HG03354 (cell line): ENCODE measurements at regions not wholly inside any gene's neighbourhood (a gene's known extent, or its start where the extent isn't known, plus 50 kb on each side); places are given as distances from the start of the nearest gene placed in this dataset.
"Not testable (repeated sequence)": the region's sequence is repeated elsewhere in the genome, so short reads cannot be mapped to it uniquely, and the experiment has no call there.

Source experiments
- ATAC-seq: cut with Tn5 transposase; IDR thresholded peaks from one replicate; pipeline ENCODE4 v1.9.1; 2021; ENCODE audit warnings: mild to moderate bottlenecking; ENCODE audit not compliant: unreplicated experiment, poor library complexity, severe bottlenecking

DNA sequence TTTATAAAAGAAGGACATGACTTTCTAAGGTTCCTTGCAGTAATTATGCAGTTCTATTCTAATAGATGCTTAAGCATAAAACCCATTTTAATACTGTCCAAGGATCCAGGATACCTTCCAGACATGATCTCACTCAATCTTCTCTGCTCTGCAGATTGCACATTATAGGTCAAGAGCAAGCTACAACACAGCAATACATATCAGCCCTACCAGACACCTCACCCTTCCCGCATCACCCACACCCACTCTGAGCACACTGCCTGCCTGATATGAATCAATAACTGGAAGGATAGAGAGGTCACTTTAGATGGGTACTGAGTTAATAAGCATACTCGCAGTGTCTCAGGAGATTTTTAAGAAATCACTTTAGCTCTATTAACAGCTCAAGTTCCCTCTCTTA is 166.5 kb upstream of the NBPF9 start:
- not testable (repeated sequence) for ATAC-seq

DNA sequence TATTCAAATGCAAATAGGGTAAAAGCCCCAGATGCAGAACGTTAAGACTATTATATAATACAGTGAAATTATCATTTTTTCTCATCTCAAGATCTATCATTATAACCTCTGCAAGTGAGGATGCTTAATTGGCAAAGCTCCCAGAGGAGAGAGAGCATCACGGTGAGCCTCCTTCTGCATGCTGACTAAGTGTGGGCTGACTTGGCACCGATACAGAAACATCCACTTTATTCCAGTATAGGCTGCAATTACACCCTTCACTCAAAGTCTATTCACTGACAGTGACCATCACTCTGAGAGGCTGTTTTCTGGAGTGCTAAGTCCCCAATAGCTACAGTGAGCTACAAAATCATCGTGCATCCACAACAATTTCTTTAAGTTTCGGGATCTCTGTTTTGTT is 171.1 kb upstream of the NBPF9 start:
- ATAC-seq = not testable (repeated sequence)

DNA sequence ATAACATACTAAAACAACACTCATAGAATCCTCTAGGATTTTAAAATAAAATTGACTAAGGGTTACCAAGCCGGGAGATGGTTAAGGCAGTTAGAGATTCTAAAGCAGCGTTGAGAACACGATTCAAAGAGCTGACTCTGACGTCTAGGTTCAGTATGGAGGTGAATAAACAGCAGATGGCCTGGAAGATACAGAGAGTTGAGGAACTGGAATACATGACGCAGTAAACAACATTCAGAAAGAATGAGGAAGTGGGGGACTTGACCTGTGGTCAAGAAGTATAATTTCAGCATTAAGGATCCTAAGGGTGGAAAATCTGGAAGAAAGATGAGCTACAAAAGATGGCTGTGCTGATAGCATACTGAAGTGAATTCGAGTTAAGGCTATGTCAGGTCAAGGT is 172.5 kb upstream of the NBPF9 start:
- not testable (repeated sequence) for ATAC-seq

DNA sequence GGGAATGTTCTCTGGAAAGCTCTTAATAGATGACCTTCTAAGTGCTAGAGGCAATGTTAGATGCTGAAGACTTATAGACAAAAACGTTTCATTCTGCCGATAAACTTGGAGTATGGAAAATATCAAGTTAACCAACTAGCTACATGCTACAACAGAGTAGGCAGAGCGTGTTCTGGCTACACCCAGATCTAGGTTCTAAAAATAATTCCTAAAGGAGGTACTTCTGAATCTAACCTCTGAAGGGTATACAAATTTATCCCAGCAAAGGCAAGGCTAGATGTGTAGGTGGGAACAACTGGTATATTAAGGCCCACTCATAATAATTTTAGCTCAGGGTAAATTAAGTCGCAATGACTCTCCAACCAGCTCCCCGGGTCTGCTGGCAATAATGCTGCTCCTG is 173.1 kb upstream of the NBPF9 start:
- ATAC-seq = not testable (repeated sequence)

DNA sequence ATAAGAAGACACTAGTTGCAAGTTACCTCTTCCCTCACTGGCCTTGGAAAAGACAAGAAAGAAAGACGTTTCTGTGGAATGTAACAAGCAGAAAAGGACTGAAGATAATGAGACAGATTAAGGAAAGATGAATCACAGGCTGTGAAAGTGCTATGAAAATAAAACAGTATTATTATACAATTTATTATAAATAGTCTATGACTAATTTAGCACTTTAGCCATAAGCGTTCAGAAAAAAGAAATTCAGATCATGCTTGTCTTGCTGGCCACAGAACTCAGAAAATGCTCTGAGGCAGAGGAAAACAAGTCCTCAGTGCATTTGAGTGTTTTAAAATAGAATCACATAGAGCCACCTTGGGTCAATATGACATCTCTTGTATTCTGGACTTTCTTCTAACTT is 174.8 kb upstream of the NBPF9 start:
- not testable (repeated sequence) for ATAC-seq

DNA sequence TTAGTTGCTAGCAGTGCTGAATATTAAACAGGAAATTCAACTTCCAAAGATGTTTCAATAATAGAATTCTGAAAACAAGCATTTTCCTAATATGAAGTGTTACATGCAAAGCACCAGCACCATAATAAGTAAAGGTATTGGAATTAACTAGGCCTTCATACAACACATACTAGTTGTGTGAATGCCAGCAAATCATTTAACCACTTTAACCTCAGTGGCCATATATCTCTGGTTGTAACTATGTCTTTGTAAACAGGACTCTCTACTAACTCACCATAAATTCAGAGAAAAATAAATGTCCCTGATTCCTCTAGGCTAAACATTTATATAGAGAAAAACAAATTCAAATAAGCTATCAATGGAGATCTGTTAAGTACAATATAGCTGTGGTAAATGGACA is 175.7 kb upstream of the NBPF9 start:
- ATAC-seq = not testable (repeated sequence)

DNA sequence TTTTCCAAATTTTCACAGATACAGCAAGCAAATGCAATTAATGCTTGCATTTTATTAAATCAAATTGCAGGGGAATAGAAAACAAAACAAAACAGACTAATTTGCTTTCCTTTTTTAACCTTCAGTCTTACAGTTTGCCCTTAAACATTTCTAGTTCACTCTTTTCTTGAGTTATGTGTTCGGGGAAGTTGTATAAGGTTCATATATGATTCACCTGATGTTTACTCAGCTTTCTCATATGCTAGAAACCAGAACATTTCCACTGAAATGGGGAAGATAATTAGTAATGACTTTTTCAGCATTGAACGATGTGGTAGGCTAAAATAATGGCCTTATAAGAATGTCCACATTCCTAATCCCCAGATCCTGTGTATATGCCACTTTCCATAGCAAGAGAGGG is 176.2 kb upstream of the NBPF9 start:
- ATAC-seq = not testable (repeated sequence)

DNA sequence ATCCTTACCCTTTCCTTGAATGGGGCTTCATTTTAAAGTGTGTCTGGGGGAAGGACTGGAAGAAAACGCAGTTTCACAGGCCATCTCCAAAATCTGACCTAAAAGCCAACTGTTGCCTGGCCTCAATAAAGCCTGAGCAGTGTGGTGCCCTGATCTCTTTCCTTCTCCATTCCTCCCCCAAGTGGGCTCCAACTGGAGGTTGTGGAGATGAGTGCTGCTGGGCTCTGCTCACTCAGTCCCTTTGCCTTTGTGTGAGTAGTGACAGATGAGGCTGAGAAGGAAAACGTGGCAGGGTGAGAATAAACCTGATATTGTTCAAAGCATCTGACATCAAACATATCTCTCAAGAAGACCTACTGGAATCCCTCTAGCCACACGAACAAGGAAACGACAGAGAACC is 181.4 kb upstream of the NBPF9 start:
- not testable (repeated sequence) for ATAC-seq

DNA sequence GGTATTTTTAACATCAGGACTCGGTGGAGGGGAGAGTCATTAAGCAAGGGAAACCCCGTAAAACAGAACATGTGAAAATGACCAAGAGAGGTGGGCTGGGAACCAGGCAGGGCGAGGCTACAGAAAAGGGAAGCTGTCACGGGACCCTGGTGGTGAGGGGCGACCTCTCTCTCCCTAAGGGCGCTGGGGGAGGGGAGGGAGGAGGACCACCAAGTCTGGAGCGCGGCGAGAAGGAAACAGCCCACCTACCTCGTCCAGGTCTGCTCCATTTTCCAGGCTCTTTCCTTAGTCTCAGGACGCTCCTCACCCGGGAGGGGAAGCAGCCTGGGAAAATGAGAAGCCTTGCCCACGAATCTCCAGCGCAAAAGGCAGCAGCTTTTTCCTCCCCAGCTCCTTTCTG is 181.9 kb upstream of the NBPF9 start:
- not testable (repeated sequence) for ATAC-seq

DNA sequence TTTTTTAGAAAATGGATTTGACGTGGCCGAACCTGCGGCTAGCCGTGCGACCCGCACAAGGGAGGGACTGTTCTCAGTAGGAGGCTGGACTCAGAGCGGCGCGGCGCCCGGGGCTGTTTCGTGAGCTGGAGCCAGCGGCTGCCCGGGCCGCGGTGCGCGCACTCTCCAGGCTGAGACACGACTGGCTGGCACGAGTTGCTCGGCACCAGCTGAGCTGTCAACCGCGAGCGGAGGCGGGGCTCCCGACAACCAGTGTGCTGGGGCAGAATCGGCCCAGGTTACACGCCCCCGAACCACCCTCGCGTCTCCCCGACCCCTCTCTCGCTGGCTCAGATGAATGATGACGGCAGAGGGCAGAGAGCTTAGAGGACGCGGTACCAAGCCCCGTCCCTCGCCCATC is 182.3 kb upstream of the NBPF9 start:
- not testable (repeated sequence) for ATAC-seq

DNA sequence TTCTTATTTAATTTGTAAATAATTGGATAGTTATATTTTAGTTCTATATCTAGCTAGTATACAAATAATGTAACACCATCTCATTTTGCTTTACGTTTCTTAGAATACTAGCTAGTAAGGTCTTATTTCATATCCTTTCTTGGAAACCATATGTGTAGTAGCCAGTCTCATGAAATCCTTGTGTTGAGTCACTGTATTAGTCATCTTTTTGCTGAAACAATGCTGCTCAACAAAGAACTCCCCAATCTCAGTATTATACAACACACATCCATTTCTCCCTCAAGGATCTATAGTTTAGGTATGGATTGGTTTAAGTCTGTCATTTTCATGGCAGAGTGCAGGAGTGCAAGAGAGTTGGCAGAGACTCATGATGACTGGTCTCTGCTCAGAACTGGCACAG is 185.2 kb upstream of the NBPF9 start:
- ATAC-seq = not testable (repeated sequence)

DNA sequence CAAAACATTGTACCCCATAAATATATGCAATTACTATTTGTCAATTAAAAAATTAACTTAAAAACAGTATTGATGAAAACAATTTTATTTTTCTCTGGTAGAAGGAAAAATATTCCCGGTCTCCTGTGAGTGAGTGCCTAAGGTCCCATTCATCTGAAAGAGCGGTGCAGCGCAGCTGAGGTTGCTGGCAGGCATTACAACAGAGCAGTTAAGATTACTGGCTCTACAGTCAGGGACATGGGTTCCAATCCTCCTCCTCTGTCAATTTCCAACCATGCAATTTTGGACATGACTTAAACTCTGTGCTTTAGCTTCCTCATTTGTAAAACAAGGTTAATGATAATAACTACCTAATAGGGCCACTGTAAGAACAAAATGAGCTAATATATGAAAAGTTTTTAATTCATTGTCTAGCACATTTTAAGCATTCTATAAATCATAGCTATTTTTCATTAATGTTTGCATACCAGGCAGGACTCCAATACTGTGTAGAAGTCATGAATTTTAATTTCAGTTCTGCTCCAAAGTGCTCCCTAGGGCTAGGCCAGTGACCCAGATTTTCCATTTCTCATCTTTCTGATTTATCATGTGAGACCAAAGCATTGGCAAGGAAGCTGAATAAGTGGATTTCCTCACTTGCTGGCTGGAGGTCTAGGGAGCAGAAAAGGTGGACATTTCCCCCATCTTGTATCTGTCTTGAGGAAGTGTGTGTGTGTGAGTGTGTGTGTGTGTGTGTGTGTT is 174.2 kb upstream of the NBPF19 start:
- not testable (repeated sequence) for ATAC-seq

DNA sequence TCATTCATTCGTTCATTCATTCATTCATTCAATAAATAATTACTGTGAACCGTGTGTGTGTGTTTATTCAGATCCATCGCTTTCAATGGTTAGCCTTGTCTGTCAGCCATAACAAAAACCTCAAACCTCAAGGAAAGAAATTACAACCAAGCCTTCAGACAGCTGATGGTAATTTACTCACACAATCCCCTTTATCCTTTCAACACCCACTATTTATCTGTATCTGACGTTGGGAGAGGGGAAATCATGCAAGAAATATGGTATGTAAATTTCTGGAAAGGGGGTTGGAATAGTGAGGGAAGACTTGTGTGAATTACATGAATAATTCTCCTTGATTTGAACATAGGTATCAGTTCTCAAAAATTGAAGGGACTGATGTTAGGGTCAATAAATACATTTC is 173.6 kb upstream of the NBPF19 start:
- ATAC-seq = not testable (repeated sequence)

DNA sequence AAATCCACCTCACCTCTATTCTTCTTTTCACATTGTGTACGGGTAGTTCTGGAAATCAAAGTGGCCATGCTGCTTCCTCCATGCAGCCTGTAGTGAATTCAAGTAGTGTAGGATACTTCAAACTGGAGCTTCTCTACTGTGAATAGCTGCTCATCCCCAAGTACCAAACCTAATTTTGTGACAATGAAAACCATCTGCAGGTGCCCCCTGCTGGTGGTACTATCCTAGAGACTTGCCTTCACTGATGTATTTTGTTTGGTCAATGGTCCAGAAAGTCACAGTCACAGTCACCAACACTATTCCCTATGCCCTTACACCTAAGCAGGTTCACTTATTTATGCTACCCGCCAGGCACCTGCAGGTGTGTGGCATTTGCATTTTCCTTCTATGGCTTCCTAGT is 170.0 kb upstream of the NBPF19 start:
- ATAC-seq = not testable (repeated sequence)

DNA sequence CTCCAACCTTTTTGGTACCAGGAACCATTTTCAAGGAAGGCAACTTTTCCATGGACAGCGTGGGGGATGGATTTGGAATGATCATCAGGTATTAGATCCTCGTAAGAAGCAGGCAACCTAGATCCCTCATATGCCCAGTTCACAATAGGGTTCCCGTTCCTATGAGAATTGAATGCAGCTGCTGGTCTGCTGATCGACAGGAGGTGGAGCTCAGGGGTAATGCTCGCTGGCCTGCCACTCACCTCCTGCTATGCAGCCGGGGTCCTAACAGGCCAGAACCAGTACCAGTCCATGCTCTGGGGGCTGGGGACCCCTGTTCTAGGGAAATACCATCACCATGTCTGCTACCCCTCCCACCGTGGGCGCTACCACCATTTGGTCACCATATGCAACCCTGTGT is 167.2 kb upstream of the NBPF19 start:
- ATAC-seq = not testable (repeated sequence)

DNA sequence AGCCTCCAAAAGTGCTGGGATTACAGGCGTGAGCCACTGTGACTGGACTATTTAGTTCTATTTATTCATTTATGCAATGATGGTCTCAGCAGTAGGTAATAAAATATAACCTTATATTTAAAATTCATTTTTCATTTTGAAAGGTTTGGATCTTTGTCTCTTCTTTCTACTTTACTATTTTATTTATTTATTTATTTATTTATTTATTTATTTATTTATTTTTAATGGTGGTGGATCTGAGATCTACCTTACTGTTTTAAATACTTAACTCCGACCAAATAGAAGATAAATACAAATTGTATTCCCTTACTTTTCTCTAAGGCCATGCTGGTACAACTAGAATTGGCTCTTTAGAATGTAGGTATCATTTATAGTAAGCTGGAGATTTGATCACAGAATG is 159.9 kb upstream of the NBPF19 start:
- ATAC-seq = not testable (repeated sequence)

DNA sequence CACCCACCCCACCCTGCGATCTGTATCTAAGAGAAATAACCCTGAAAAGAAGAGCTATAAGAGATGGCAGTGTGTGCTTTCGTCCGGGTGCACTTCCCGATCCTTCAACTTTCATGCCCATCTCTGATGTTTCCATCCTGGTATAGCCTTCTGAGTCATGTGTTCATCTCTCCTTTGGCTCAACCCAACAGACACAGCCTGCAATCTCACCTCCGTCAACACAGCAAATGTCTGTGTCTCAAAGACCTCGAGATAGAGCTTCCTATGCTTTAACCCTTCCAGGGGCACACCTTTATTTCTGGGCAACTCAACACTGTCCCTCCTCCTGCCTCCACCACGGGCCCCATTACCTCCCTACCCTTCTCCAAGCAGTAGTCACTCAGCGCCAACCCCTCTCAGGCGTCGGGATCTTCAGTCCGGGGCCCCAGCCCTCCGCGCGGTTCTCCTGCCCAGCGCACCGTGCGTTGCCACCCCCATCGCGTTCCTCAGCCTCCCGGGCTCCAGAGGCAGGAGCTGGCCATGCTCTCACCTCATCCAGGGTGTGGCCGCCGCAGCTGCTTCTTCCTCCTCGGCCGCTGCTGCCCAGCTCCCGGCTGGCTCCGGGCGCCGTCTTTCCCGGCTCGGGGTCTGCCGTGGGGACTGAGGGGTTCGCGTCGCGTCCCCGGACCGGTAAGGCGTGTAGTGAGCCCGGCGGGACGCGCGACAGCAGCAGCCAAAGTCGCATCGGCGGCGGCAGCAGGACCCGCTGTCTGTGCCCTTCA is 153.7 kb upstream of the NBPF19 start:
- ATAC-seq = not testable (repeated sequence)

DNA sequence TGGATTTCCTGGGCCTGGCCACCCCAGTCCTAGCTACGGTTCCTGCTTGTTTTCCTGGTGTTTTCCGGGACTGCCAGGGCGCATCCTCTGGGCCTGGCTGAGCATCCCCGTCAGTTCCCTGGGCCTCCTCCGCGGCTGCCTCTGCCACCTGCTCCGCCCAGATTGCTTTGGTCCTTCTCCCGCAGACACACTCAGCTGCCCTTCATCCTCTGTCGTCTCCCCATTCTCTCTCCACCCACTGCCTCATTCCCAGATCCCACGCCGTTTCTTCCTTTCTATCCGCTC is 153.2 kb upstream of the NBPF19 start:
- ATAC-seq = not testable (repeated sequence)

DNA sequence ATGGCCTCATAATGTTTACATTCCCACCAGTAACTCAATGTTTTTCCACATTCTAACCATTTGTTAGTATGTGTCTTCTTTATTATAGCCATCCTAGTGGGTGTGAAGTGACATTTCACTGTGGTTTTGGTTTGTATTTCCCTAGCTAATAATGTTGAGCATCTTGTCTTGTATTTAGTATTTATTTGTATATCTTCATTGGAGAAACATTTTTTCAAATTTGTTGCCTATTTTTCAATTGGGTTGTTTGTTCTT is 144.8 kb upstream of the NBPF19 start:
- ATAC-seq = not testable (repeated sequence)

DNA sequence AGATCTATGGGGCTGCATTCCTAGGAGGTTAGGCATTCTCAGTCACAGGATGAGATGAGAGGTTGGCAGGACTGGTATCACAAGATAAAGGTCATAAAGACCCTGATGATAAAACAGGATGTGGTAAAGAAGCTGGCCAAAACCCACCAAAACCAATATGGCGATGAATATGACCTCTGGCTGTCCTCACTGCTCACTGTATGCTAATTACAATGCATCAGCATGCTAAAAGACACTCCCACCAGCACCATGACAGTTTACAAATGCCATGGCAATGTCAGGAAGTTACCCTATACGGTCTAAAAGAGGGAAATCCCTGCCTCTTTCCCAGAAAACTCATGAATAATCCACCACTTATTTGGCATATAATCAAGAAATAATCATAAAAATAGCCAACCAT is 138.8 kb upstream of the NBPF19 start:
- ATAC-seq = not testable (repeated sequence)

DNA sequence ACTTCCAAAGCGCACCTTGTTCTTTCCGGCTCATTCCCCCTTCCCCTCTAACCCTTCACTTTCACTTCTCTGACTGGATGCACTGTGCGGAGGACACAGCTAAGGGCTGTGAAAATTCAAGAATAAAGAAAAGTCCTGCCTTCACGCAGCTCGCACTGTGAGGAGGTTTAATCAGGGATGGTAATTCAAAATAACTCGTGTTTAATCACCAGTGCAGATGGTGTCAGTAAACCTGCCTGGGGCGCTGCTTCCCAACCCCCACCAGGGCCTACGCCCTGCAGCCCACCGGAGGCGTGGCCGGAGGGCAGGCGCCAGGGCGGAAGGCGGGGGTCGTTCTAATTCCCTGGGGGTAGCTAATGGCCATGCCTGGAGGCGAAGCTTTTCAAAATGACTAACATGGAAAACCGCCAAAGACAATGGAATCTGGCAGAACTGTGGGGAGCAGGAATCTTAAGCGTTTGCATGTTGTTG is 136.6 kb upstream of the NBPF19 start:
- not testable (repeated sequence) for ATAC-seq
